K562 (cell line): ENCODE measurements at regions not wholly inside any gene's neighbourhood (a gene's known extent, or its start where the extent isn't known, plus 50 kb on each side); places are given as distances from the start of the nearest gene placed in this dataset.

Experiments
- BRF2 ChIP-seq: IDR thresholded peaks from 3 replicates; pipeline ENCODE4 v1.6.1; 2011; ENCODE audit warnings: borderline replicate concordance, mild to moderate bottlenecking; ENCODE audit not compliant: insufficient read length, insufficient read depth
- ZKSCAN8 ChIP-seq: fragments of 200-800 bp; sonication (Bioruptor generic); IDR thresholded peaks from 2 replicates; pipeline ENCODE4 v1.6.1; 2016; ENCODE audit warnings: missing genetic modification characterization, missing compliant biosample characterization

- TF ChIP-seq ZKSCAN8 (no peak), BRF2 (no peak)
Observed at GRCh38 chr2:151189125-151189524, 72.5 kb downstream of the RBM43 start.
